Lower leg skin (tissue), 4 donors: ENCODE measurements at regions not wholly inside any gene's neighbourhood (a gene's known extent, or its start where the extent isn't known, plus 50 kb on each side); places are given as distances from the start of the nearest gene placed in this dataset.

Experiments used
- DNase-seq, 2 donors: peaks; one replicate each; pipeline ENCODE4 v3.0.0-alpha.2; 2019; ENCODE audit warnings: low spot score in 2 of 2
- H3K4me3 ChIP-seq: fragments of 200-600 bp; sonication (generic); 2 replicates; pipeline ENCODE4 v1.5.1; 2017; ENCODE audit warnings: mild to moderate bottlenecking, low read depth; ENCODE audit not compliant: poor library complexity, severe bottlenecking
- CTCF ChIP-seq, 3 donors: fragments of 450-650 bp; IDR thresholded peaks; one replicate each; pipeline ENCODE4 v1.5.1; 2016; ENCODE audit warnings: antibody characterized with exemption in 3 of 3, mild to moderate bottlenecking in 3 of 3, moderate library complexity in 2 of 3
- POLR2A ChIP-seq, 2 donors: fragments of 450-650 bp; IDR thresholded peaks; one replicate each; pipeline ENCODE4 v1.6.1; 2016 to 2017; ENCODE audit warnings: antibody characterized with exemption in 2 of 2, mild to moderate bottlenecking in 1 of 2, moderate library complexity in 1 of 2
- WGBS, 2 donors: methylation state at CpG; one replicate each; pipeline ENCODE4 v1.1.5; 2018; 5-methylcytosine and 5-hydroxymethylcytosine counted together
- intact Hi-C: fragments of 100-400 bp; cut with DNase I; formaldehyde crosslinking; loops from one replicate; pipeline ENCODE4 v1.15.0; 2023; ENCODE audit warnings: low total_unique reads

GRCh38 chr9:89711866-89712265 is 107.1 kb downstream of the GADD45G start:
- no peak for TF ChIP-seq POLR2A (IDR thresholded peaks at IDR 0.05)
- no peak for TF ChIP-seq CTCF (IDR thresholded peaks at IDR 0.05)
- intact Hi-C loops: no loop called here
- no peak for DNase-seq
- 38 to 67% methylated on average over 5 of the region's 5 CpGs for WGBS, 2 donors
- no peak overlapping the region for H3K4me3 ChIP-seq

DNA sequence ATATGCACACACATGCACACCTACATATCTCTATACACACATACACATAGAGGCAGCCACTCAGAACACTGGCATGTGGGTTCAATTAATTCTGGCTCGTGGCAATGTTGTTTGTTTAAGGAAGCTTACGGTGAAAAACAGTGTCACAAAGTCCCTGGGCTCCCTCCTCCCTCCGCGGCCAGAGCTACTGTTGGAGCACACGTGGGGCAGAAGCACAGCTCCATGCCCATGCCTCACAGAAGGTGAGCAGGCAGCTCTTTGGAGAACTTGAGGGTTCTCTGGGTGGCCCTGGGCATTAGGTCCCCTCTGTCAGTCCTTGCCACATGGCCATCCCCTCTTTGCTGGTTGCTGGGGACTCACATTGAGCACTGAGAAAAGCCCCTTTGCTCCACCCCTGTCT is 107.5 kb downstream of the GADD45G start:
- no peak overlapping the region for H3K4me3 ChIP-seq
- TF ChIP-seq POLR2A (IDR thresholded peaks at IDR 0.05): no peak
- no peak for TF ChIP-seq CTCF (IDR thresholded peaks at IDR 0.05)
- intact Hi-C loops: no loop called here
- DNase-seq: no peak
- 44 to 69% methylated on average over 5 of the region's 5 CpGs for WGBS, 2 donors

DNA sequence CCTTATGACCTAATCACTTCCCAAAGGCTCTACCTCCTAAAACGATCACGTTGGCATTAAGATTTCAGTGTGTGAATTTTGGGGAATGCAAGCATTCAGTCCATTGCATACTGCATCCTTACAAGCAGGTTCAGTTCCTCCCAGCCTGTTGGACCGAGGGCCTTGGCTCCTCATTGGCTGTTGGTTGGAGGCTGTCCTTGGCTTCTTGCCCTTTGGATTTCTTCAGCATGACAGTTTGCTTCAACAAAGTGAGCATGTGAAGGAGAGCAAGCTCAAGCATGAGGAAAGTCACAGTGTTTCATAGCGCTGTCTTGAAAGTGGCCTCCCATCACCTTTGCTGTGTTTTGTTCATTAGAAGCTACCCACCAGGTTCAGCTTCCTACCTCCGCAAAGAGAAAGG is 109.5 kb downstream of the GADD45G start:
- peak in 1 of 2 donors; percentile 26 for DNase-seq
- H3K4me3 ChIP-seq: no peak overlapping the region
- no peak for TF ChIP-seq POLR2A (IDR thresholded peaks at IDR 0.05)
- no peak for TF ChIP-seq CTCF (IDR thresholded peaks at IDR 0.05)
- intact Hi-C loops: no loop called here
- WGBS, 2 donors: 47 to 55% methylated on average over 5 of the region's 5 CpGs

DNA sequence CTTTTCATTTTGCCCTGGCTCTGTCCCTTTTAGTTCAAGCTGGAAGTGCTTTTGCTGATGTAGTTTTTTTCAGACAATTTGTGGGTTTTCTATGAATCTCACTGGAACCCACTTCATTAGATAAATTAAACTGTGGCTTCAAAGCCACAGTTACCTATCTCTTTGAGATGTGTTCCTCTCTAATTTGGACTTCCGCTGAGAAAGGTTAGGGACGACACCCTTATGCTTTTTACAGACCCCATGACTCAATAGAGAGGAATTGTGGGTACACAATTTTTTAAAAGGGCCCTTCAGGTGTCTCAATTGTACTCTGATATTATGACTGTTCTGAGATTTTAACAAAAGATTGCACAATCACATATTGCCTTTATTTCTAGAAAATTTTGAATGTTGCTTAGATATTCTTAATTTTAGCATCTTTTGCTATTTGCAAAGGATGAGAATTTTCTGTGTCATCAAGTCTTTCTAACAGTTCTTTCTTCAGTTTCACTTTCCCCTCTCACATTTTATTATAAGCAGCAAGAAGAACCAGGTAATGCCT is 110.6 kb downstream of the GADD45G start:
- intact Hi-C loops: no loop called here
- H3K4me3 ChIP-seq: no peak overlapping the region
- DNase-seq: no peak
- TF ChIP-seq CTCF (IDR thresholded peaks at IDR 0.05) (no peak), POLR2A (IDR thresholded peaks at IDR 0.05) (no peak)
- WGBS, 2 donors: 95 to 100% methylated on average over 2 of the region's 2 CpGs

GRCh38 chr9:89715881-89716280 is 111.1 kb downstream of the GADD45G start:
- WGBS, 2 donors: 87 to 93% methylated on average over 3 of the region's 3 CpGs
- no peak overlapping the region for H3K4me3 ChIP-seq
- intact Hi-C loops: no loop called here
- TF ChIP-seq POLR2A (IDR thresholded peaks at IDR 0.05) (no peak), CTCF (IDR thresholded peaks at IDR 0.05) (no peak)
- DNase-seq: no peak

GRCh38 chr9:89716559-89716958 is 111.7 kb downstream of the GADD45G start:
- DNase-seq: no peak
- no peak for TF ChIP-seq CTCF (IDR thresholded peaks at IDR 0.05)
- TF ChIP-seq POLR2A (IDR thresholded peaks at IDR 0.05): no peak
- intact Hi-C loops: no loop called here
- no peak overlapping the region for H3K4me3 ChIP-seq
- 88 to 89% methylated on average over 3 of the region's 3 CpGs for WGBS, 2 donors
